HEK293 (cell line): ENCODE measurements at regions not wholly inside any gene's neighbourhood (a gene's known extent, or its start where the extent isn't known, plus 50 kb on each side); places are given as distances from the start of the nearest gene placed in this dataset.
"Not testable (repeated sequence)": the region's sequence is repeated elsewhere in the genome, so short reads cannot be mapped to it uniquely, and the experiment has no call there.

Experiments
- ZFP69B ChIP-seq: fragments of 450-650 bp; formaldehyde crosslinking; IDR thresholded peaks from 2 replicates; pipeline ENCODE4 v1.5.1; 2016; ENCODE audit warnings: missing biosample characterization, missing genetic modification characterization
- ZNF112 ChIP-seq: fragments of 450-650 bp; formaldehyde crosslinking; IDR thresholded peaks from 2 replicates; pipeline ENCODE4 v1.5.0; 2017; ENCODE audit warnings: missing biosample characterization, missing genetic modification characterization
- ZNF560 ChIP-seq: fragments of 450-650 bp; formaldehyde crosslinking; IDR thresholded peaks from 2 replicates; pipeline ENCODE4 v1.5.1; 2017; ENCODE audit warnings: missing biosample characterization, missing genetic modification characterization, borderline replicate concordance
- ZNF621 ChIP-seq: fragments of 450-650 bp; formaldehyde crosslinking; IDR thresholded peaks from 2 replicates; pipeline ENCODE4 v1.5.1; 2017; ENCODE audit warnings: missing biosample characterization, missing genetic modification characterization
- ZNF785 ChIP-seq: fragments of 450-650 bp; formaldehyde crosslinking; IDR thresholded peaks from 2 replicates; pipeline ENCODE4 v1.5.1; 2016; ENCODE audit warnings: missing biosample characterization, missing genetic modification characterization
- ZNF791 ChIP-seq: fragments of 450-650 bp; formaldehyde crosslinking; IDR thresholded peaks from 2 replicates; pipeline ENCODE4 v1.5.1; 2016; ENCODE audit warnings: missing biosample characterization, missing genetic modification characterization
- TF ChIP-seq, protein P1 (sequence below): fragments of 450-650 bp; formaldehyde crosslinking; IDR thresholded peaks from 2 replicates; pipeline ENCODE4 v1.5.1; 2016; ENCODE audit warnings: missing biosample characterization, missing genetic modification characterization
- TF ChIP-seq, protein P2 (sequence below): fragments of 450-650 bp; formaldehyde crosslinking; IDR thresholded peaks from 2 replicates; pipeline ENCODE4 v1.5.1; 2016; ENCODE audit warnings: missing biosample characterization, missing genetic modification characterization
- TF ChIP-seq, protein P3 (sequence below): fragments of 450-650 bp; formaldehyde crosslinking; IDR thresholded peaks from 2 replicates; pipeline ENCODE4 v1.5.1; 2016; ENCODE audit warnings: missing biosample characterization, missing genetic modification characterization
- TF ChIP-seq, protein P4 (sequence below): fragments of 450-650 bp; formaldehyde crosslinking; IDR thresholded peaks from 2 replicates; pipeline ENCODE4 v1.5.1; 2016; ENCODE audit warnings: missing biosample characterization, missing genetic modification characterization, low read depth
- TF ChIP-seq, protein P5 (sequence below): fragments of 450-650 bp; formaldehyde crosslinking; optimal IDR thresholded peaks from 2 replicates; pipeline ENCODE3; 2016; ENCODE audit warnings: missing biosample characterization, mild to moderate bottlenecking, missing genetic modification characterization
- TF ChIP-seq, protein P6 (sequence below): fragments of 450-650 bp; formaldehyde crosslinking; IDR thresholded peaks from 2 replicates; pipeline ENCODE4 v1.5.1; 2016; ENCODE audit warnings: missing biosample characterization, missing genetic modification characterization
- TF ChIP-seq, protein P7 (sequence below): fragments of 450-650 bp; formaldehyde crosslinking; conservative IDR thresholded peaks from 2 replicates; pipeline ENCODE4 v1.5.1; 2016; ENCODE audit warnings: low read depth, missing biosample characterization, missing genetic modification characterization
- TF ChIP-seq, protein P8 (sequence below): fragments of 450-650 bp; formaldehyde crosslinking; IDR thresholded peaks from 2 replicates; pipeline ENCODE4 v1.5.1; 2016; ENCODE audit warnings: missing biosample characterization, missing genetic modification characterization

DNA sequence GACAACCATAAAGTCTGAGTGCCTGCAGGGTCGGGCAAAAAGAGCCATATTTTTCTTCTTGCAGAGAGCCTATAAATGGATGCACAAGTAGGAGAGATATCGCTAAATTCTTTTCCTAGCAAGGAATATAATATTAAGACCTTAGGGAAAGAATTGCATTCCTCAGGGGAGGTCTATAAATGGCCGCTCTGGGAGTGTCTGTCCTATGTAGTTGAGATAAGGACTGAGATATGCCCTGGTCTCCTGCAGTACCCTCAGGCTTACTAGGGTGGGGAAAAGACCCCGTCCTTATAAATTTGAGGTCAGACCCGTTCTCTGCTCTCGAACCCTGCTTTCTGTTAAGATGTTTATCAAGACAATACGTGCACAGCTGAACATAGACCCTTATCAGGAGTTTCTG lies 250.9 kb downstream of the ANKRD50 start:
- TF ChIP-seq ZNF112 (tag by site-specific recombination); ZNF785 (tag by site-specific recombination); ZFP69B; ZNF621; ZNF560; ZNF791 (tag by site-specific recombination): not testable (repeated sequence)
- TF ChIP-seq, protein P1, sequence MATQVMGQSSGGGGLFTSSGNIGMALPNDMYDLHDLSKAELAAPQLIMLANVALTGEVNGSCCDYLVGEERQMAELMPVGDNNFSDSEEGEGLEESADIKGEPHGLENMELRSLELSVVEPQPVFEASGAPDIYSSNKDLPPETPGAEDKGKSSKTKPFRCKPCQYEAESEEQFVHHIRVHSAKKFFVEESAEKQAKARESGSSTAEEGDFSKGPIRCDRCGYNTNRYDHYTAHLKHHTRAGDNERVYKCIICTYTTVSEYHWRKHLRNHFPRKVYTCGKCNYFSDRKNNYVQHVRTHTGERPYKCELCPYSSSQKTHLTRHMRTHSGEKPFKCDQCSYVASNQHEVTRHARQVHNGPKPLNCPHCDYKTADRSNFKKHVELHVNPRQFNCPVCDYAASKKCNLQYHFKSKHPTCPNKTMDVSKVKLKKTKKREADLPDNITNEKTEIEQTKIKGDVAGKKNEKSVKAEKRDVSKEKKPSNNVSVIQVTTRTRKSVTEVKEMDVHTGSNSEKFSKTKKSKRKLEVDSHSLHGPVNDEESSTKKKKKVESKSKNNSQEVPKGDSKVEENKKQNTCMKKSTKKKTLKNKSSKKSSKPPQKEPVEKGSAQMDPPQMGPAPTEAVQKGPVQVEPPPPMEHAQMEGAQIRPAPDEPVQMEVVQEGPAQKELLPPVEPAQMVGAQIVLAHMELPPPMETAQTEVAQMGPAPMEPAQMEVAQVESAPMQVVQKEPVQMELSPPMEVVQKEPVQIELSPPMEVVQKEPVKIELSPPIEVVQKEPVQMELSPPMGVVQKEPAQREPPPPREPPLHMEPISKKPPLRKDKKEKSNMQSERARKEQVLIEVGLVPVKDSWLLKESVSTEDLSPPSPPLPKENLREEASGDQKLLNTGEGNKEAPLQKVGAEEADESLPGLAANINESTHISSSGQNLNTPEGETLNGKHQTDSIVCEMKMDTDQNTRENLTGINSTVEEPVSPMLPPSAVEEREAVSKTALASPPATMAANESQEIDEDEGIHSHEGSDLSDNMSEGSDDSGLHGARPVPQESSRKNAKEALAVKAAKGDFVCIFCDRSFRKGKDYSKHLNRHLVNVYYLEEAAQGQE (tag by site-specific recombination) = not testable (repeated sequence)
- TF ChIP-seq, protein P2, sequence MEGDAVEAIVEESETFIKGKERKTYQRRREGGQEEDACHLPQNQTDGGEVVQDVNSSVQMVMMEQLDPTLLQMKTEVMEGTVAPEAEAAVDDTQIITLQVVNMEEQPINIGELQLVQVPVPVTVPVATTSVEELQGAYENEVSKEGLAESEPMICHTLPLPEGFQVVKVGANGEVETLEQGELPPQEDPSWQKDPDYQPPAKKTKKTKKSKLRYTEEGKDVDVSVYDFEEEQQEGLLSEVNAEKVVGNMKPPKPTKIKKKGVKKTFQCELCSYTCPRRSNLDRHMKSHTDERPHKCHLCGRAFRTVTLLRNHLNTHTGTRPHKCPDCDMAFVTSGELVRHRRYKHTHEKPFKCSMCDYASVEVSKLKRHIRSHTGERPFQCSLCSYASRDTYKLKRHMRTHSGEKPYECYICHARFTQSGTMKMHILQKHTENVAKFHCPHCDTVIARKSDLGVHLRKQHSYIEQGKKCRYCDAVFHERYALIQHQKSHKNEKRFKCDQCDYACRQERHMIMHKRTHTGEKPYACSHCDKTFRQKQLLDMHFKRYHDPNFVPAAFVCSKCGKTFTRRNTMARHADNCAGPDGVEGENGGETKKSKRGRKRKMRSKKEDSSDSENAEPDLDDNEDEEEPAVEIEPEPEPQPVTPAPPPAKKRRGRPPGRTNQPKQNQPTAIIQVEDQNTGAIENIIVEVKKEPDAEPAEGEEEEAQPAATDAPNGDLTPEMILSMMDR (tag by site-specific recombination) = not testable (repeated sequence)
- TF ChIP-seq, protein P3, sequence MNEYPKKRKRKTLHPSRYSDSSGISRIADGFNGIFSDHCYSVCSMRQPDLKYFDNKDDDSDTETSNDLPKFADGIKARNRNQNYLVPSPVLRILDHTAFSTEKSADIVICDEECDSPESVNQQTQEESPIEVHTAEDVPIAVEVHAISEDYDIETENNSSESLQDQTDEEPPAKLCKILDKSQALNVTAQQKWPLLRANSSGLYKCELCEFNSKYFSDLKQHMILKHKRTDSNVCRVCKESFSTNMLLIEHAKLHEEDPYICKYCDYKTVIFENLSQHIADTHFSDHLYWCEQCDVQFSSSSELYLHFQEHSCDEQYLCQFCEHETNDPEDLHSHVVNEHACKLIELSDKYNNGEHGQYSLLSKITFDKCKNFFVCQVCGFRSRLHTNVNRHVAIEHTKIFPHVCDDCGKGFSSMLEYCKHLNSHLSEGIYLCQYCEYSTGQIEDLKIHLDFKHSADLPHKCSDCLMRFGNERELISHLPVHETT (tag by site-specific recombination) = not testable (repeated sequence)
- TF ChIP-seq, protein P4, sequence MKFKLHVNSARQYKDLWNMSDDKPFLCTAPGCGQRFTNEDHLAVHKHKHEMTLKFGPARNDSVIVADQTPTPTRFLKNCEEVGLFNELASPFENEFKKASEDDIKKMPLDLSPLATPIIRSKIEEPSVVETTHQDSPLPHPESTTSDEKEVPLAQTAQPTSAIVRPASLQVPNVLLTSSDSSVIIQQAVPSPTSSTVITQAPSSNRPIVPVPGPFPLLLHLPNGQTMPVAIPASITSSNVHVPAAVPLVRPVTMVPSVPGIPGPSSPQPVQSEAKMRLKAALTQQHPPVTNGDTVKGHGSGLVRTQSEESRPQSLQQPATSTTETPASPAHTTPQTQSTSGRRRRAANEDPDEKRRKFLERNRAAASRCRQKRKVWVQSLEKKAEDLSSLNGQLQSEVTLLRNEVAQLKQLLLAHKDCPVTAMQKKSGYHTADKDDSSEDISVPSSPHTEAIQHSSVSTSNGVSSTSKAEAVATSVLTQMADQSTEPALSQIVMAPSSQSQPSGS (tag by site-specific recombination) = not testable (repeated sequence)
- TF ChIP-seq, protein P5, sequence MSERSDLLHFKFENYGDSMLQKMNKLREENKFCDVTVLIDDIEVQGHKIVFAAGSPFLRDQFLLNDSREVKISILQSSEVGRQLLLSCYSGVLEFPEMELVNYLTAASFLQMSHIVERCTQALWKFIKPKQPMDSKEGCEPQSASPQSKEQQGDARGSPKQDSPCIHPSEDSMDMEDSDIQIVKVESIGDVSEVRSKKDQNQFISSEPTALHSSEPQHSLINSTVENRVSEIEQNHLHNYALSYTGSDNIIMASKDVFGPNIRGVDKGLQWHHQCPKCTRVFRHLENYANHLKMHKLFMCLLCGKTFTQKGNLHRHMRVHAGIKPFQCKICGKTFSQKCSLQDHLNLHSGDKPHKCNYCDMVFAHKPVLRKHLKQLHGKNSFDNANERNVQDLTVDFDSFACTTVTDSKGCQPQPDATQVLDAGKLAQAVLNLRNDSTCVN (tag by site-specific recombination) = not testable (repeated sequence)
- TF ChIP-seq, protein P6, sequence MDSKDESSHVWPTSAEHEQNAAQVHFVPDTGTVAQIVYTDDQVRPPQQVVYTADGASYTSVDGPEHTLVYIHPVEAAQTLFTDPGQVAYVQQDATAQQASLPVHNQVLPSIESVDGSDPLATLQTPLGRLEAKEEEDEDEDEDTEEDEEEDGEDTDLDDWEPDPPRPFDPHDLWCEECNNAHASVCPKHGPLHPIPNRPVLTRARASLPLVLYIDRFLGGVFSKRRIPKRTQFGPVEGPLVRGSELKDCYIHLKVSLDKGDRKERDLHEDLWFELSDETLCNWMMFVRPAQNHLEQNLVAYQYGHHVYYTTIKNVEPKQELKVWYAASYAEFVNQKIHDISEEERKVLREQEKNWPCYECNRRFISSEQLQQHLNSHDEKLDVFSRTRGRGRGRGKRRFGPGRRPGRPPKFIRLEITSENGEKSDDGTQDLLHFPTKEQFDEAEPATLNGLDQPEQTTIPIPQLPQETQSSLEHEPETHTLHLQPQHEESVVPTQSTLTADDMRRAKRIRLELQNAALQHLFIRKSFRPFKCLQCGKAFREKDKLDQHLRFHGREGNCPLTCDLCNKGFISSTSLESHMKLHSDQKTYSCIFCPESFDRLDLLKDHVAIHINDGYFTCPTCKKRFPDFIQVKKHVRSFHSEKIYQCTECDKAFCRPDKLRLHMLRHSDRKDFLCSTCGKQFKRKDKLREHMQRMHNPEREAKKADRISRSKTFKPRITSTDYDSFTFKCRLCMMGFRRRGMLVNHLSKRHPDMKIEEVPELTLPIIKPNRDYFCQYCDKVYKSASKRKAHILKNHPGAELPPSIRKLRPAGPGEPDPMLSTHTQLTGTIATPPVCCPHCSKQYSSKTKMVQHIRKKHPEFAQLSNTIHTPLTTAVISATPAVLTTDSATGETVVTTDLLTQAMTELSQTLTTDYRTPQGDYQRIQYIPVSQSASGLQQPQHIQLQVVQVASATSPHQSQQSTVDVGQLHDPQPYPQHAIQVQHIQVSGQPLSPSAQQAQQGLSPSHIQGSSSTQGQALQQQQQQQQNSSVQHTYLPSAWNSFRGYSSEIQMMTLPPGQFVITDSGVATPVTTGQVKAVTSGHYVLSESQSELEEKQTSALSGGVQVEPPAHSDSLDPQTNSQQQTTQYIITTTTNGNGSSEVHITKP = not testable (repeated sequence)
- TF ChIP-seq, protein P7, sequence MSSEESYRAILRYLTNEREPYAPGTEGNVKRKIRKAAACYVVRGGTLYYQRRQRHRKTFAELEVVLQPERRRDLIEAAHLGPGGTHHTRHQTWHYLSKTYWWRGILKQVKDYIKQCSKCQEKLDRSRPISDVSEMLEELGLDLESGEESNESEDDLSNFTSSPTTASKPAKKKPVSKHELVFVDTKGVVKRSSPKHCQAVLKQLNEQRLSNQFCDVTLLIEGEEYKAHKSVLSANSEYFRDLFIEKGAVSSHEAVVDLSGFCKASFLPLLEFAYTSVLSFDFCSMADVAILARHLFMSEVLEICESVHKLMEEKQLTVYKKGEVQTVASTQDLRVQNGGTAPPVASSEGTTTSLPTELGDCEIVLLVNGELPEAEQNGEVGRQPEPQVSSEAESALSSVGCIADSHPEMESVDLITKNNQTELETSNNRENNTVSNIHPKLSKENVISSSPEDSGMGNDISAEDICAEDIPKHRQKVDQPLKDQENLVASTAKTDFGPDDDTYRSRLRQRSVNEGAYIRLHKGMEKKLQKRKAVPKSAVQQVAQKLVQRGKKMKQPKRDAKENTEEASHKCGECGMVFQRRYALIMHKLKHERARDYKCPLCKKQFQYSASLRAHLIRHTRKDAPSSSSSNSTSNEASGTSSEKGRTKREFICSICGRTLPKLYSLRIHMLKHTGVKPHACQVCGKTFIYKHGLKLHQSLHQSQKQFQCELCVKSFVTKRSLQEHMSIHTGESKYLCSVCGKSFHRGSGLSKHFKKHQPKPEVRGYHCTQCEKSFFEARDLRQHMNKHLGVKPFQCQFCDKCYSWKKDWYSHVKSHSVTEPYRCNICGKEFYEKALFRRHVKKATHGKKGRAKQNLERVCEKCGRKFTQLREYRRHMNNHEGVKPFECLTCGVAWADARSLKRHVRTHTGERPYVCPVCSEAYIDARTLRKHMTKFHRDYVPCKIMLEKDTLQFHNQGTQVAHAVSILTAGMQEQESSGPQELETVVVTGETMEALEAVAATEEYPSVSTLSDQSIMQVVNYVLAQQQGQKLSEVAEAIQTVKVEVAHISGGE (tag by site-specific recombination) = not testable (repeated sequence)
- TF ChIP-seq, protein P8, sequence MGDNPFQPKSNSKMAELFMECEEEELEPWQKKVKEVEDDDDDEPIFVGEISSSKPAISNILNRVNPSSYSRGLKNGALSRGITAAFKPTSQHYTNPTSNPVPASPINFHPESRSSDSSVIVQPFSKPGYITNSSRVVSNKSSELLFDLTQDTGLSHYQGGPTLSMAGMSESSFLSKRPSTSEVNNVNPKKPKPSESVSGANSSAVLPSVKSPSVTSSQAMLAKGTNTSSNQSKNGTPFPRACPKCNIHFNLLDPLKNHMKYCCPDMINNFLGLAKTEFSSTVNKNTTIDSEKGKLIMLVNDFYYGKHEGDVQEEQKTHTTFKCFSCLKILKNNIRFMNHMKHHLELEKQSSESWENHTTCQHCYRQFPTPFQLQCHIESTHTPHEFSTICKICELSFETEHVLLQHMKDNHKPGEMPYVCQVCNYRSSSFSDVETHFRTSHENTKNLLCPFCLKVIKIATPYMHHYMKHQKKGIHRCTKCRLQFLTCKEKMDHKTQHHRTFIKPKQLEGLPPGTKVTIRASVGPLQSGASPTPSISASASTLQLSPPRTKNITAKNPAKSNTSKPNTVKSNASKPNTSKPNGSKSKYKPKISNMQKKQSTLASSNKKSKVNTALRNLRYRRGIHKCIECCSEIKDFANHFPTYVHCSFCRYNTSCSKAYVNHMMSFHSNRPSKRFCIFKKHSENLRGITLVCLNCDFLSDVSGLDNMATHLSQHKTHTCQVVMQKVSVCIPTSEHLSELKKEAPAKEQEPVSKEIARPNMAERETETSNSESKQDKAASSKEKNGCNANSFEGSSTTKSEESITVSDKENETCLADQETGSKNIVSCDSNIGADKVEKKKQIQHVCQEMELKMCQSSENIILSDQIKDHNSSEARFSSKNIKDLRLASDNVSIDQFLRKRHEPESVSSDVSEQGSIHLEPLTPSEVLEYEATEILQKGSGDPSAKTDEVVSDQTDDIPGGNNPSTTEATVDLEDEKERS = not testable (repeated sequence)
